ENCODE measurements at regions not wholly inside any gene's neighbourhood (a gene's known extent, or its start where the extent isn't known, plus 50 kb on each side); places are given as distances from the start of the nearest gene placed in this dataset.

- no peak for TF ChIP-seq YY1 (IDR thresholded peaks at IDR 0.05; ENCODE audit: low read depth)
- no peak for TF ChIP-seq EP300 (IDR thresholded peaks at IDR 0.05; ENCODE audit: borderline replicate concordance)
- TF ChIP-seq CREB1 (IDR thresholded peaks at IDR 0.05; ENCODE audit: low read depth): no peak
- TF ChIP-seq TCF12 (IDR thresholded peaks at IDR 0.05; ENCODE audit: low read depth): no peak
- no peak for TF ChIP-seq TEAD4 (IDR thresholded peaks at IDR 0.05)
- no peak for TF ChIP-seq CEBPB (IDR thresholded peaks at IDR 0.05)
- TF ChIP-seq FOXM1 (IDR thresholded peaks at IDR 0.05; ENCODE audit: borderline replicate concordance, low read depth): no peak
- TF ChIP-seq NFIC (IDR thresholded peaks at IDR 0.05): no peak
These were observed 249.2 kb upstream of the GPRIN3 start for GRCh38 chr4:89556601-89557305.

- no peak for TF ChIP-seq EGR1 (IDR thresholded peaks at IDR 0.05)
- no peak for TF ChIP-seq TAF1 (IDR thresholded peaks at IDR 0.05; ENCODE audit: low read depth)
- no peak for TF ChIP-seq REST (IDR thresholded peaks at IDR 0.05; ENCODE audit: low read depth)
- TF ChIP-seq EP300 (IDR thresholded peaks at IDR 0.05; ENCODE audit: borderline replicate concordance): no peak
- TF ChIP-seq TCF12 (IDR thresholded peaks at IDR 0.05; ENCODE audit: low read depth): no peak
- TF ChIP-seq CREB1 (IDR thresholded peaks at IDR 0.05; ENCODE audit: low read depth): no peak
- no peak for TF ChIP-seq TEAD4 (IDR thresholded peaks at IDR 0.05)
- TF ChIP-seq CEBPB (IDR thresholded peaks at IDR 0.05): no peak
- no peak for TF ChIP-seq ZBTB7A (IDR thresholded peaks at IDR 0.05; ENCODE audit: low read depth)
- no peak for TF ChIP-seq USF1 (IDR thresholded peaks at IDR 0.05)
- no peak for TF ChIP-seq YY1 (IDR thresholded peaks at IDR 0.05; ENCODE audit: low read depth)
- no peak for TF ChIP-seq FOXM1 (IDR thresholded peaks at IDR 0.05; ENCODE audit: borderline replicate concordance, low read depth)
These were observed 243.6 kb upstream of the GPRIN3 start for GRCh38 chr4:89551191-89551590.

GRCh38 chr4:89549907-89550306, 242.3 kb upstream of the GPRIN3 start:
- TF ChIP-seq CREB1 (IDR thresholded peaks at IDR 0.05; ENCODE audit: low read depth) (no peak), TAF1 (IDR thresholded peaks at IDR 0.05; ENCODE audit: low read depth) (no peak), TCF12 (IDR thresholded peaks at IDR 0.05; ENCODE audit: low read depth) (no peak), REST (IDR thresholded peaks at IDR 0.05; ENCODE audit: low read depth) (no peak), MAX (IDR thresholded peaks at IDR 0.05) (no peak), USF1 (IDR thresholded peaks at IDR 0.05) (no peak), NFIC (IDR thresholded peaks at IDR 0.05) (no peak)

- no peak for TF ChIP-seq EP300 (IDR thresholded peaks at IDR 0.05; ENCODE audit: borderline replicate concordance)
- no peak for TF ChIP-seq REST (IDR thresholded peaks at IDR 0.05; ENCODE audit: low read depth)
- TF ChIP-seq FOXM1 (IDR thresholded peaks at IDR 0.05; ENCODE audit: borderline replicate concordance, low read depth): no peak
- TF ChIP-seq TCF12 (IDR thresholded peaks at IDR 0.05; ENCODE audit: low read depth): no peak
- no peak for TF ChIP-seq MAX (IDR thresholded peaks at IDR 0.05)
- no peak for TF ChIP-seq ZBTB7A (IDR thresholded peaks at IDR 0.05; ENCODE audit: low read depth)
- TF ChIP-seq EGR1 (IDR thresholded peaks at IDR 0.05): no peak
- TF ChIP-seq NFIC (IDR thresholded peaks at IDR 0.05): no peak
- TF ChIP-seq CREB1 (IDR thresholded peaks at IDR 0.05; ENCODE audit: low read depth): no peak
- no peak for TF ChIP-seq USF1 (IDR thresholded peaks at IDR 0.05)
- no peak for TF ChIP-seq RAD21 (IDR thresholded peaks at IDR 0.05; ENCODE audit: low read depth)
- no peak for TF ChIP-seq CEBPB (IDR thresholded peaks at IDR 0.05)
- TF ChIP-seq TEAD4 (IDR thresholded peaks at IDR 0.05): no peak
These were observed 237.7 kb upstream of the GPRIN3 start for GRCh38 chr4:89545315-89545714.
